WTC11 (cell line): ENCODE measurements at regions not wholly inside any gene's neighbourhood (a gene's known extent, or its start where the extent isn't known, plus 50 kb on each side); places are given as distances from the start of the nearest gene placed in this dataset.
A peak's percentile ranks its signal among the peaks of the same experiment; 100 is the strongest.

ENCODE experiments used
- AR ChIP-seq: fragments of 250-450 bp; sonication (Bioruptor Pico); IDR thresholded peaks from 2 replicates; pipeline ENCODE4 v1.9.0; 2021; ENCODE audit warnings: mild to moderate bottlenecking
- ARID4B ChIP-seq: sonication (generic); formaldehyde crosslinking; IDR thresholded peaks from 2 replicates; pipeline ENCODE4 v1.8.0; 2023; ENCODE audit warnings: missing genetic modification reagents, mild to moderate bottlenecking, borderline replicate concordance
- ATF1 ChIP-seq: sonication (generic); formaldehyde crosslinking; IDR thresholded peaks from 2 replicates; pipeline ENCODE4 v1.8.1; 2023; ENCODE audit warnings: mild to moderate bottlenecking, moderate library complexity, missing genetic modification reagents
- ATF6 ChIP-seq: sonication (generic); formaldehyde crosslinking; IDR thresholded peaks from 2 replicates; pipeline ENCODE4 v1.8.1; 2023; ENCODE audit warnings: mild to moderate bottlenecking, missing genetic modification reagents
- CBFB ChIP-seq: sonication (generic); formaldehyde crosslinking; IDR thresholded peaks from 2 replicates; pipeline ENCODE4 v1.8.1; 2022; ENCODE audit warnings: mild to moderate bottlenecking, low read depth, missing genetic modification reagents
- CREM ChIP-seq: sonication (generic); formaldehyde crosslinking; IDR thresholded peaks from 2 replicates; pipeline ENCODE4 v1.8.1; 2022; ENCODE audit warnings: mild to moderate bottlenecking, missing genetic modification reagents, moderate library complexity
- ESRRA ChIP-seq: sonication (generic); formaldehyde crosslinking; IDR thresholded peaks from 2 replicates; pipeline ENCODE4 v1.8.1; 2022; ENCODE audit warnings: mild to moderate bottlenecking, missing genetic modification reagents, borderline replicate concordance
- ETV6 ChIP-seq: sonication (generic); formaldehyde crosslinking; IDR thresholded peaks from 2 replicates; pipeline ENCODE4 v1.8.1; 2022; ENCODE audit warnings: mild to moderate bottlenecking, missing genetic modification reagents
- HMGA2 ChIP-seq: fragments of 250-450 bp; sonication (Bioruptor Pico); IDR thresholded peaks from 2 replicates; pipeline ENCODE4 v1.4.0; 2021; ENCODE audit warnings: mild to moderate bottlenecking, moderate library complexity
- IRF2 ChIP-seq: sonication (generic); formaldehyde crosslinking; IDR thresholded peaks from 2 replicates; pipeline ENCODE4 v1.8.0; 2022; ENCODE audit warnings: low read depth, missing genetic modification reagents, borderline replicate concordance
- KAT7 ChIP-seq: sonication (generic); formaldehyde crosslinking; IDR thresholded peaks from 2 replicates; pipeline ENCODE4 v1.8.1; 2023; ENCODE audit warnings: missing genetic modification reagents, mild to moderate bottlenecking, borderline replicate concordance
- NFYB ChIP-seq: sonication (generic); formaldehyde crosslinking; conservative IDR thresholded peaks from 2 replicates; pipeline ENCODE4 v1.8.0; 2022; ENCODE audit warnings: low read depth, missing genetic modification reagents
- NR3C1 ChIP-seq: sonication (generic); formaldehyde crosslinking; conservative IDR thresholded peaks from 2 replicates; pipeline ENCODE4 v1.8.1; 2023; ENCODE audit warnings: low read depth, mild to moderate bottlenecking, missing genetic modification reagents
- PRDM15 ChIP-seq: sonication (generic); formaldehyde crosslinking; IDR thresholded peaks from 2 replicates; pipeline ENCODE4 v1.8.0; 2022; ENCODE audit warnings: missing genetic modification reagents
- PREB ChIP-seq: sonication (generic); formaldehyde crosslinking; IDR thresholded peaks from 2 replicates; pipeline ENCODE4 v1.8.1; 2022; ENCODE audit warnings: mild to moderate bottlenecking, missing genetic modification reagents, moderate library complexity, borderline replicate concordance
- SP1 ChIP-seq: sonication (generic); formaldehyde crosslinking; conservative IDR thresholded peaks from 2 replicates; pipeline ENCODE4 v1.8.1; 2022; ENCODE audit warnings: missing genetic modification reagents
- STAT6 ChIP-seq: sonication (generic); formaldehyde crosslinking; conservative IDR thresholded peaks from 2 replicates; pipeline ENCODE4 v1.8.1; 2023; ENCODE audit warnings: mild to moderate bottlenecking, low read depth, missing genetic modification reagents, moderate library complexity
- ZNF219 ChIP-seq: sonication (generic); formaldehyde crosslinking; IDR thresholded peaks from 2 replicates; pipeline ENCODE4 v1.8.0; 2023; ENCODE audit warnings: missing genetic modification reagents, mild to moderate bottlenecking, borderline replicate concordance
- ZNF232 ChIP-seq: sonication (generic); formaldehyde crosslinking; IDR thresholded peaks from 2 replicates; pipeline ENCODE4 v1.8.0; 2022; ENCODE audit warnings: mild to moderate bottlenecking, missing genetic modification reagents

GRCh38 chr1:37410815-37411214 is 63.6 kb upstream of the ZC3H12A start (continued):
- TF ChIP-seq KAT7 (CRISPR knock-in tag) (no peak), ZNF219 (no peak), NR3C1 (no peak), CBFB (CRISPR knock-in tag) (no peak), ATF1 (no peak), IRF2 (CRISPR knock-in tag) (no peak), AR (no peak), ZNF232 (CRISPR knock-in tag) (peak; percentile 94), HMGA2 (CRISPR knock-in tag) (no peak), STAT6 (no peak), ETV6 (no peak), SP1 (no peak), ESRRA (CRISPR knock-in tag) (peak; percentile 50; the same call in 1 of the 2 replicates), ARID4B (CRISPR knock-in tag) (0 out of 2 replicates have a peak, but pooled peaks have one; percentile 36), PREB (CRISPR knock-in tag) (peak; percentile 73; the same call in 1 of the 2 replicates), CREM (peak; percentile 39; the same call in 1 of the 2 replicates), ATF6 (CRISPR knock-in tag) (no peak), PRDM15 (CRISPR knock-in tag) (no peak), NFYB (CRISPR knock-in tag) (no peak)
